ENCODE measurements at regions not wholly inside any gene's neighbourhood (a gene's known extent, or its start where the extent isn't known, plus 50 kb on each side); places are given as distances from the start of the nearest gene placed in this dataset.

DNA sequence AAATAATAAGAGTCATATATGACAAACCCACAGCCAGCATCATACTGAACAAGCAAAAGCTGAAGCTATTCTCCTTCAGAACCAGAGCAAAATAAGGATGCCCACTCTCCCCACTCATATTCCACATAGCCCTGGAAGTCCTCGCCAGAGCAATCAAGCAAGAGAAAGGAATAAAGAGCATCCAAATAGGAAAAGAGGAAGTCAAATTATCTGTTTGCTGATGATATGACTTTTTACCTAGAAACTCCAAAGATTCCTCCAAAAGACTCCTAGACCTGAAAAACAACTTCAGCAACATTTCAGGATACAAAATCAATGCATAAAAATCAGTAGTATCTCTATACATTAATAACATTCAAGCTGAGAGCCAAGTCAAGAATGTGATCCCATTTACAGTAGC is 217.5 kb downstream of the ABCC12 start:
- ATAC-seq: no peak
- Histone ChIP-seq H3K9me3 (no peaks in the 10 kb centered on the region), H3K4me1 (no peaks in the 10 kb centered on the region), H3K4me3 (no peak overlapping the region), H3K27me3 (no peaks in the 10 kb centered on the region), H3K36me3 (replicated peaks in 1 of 2; ENCODE audit: insufficient read depth in 1 of 2, low read depth in 2 of 2) (no peaks in the 10 kb centered on the region), H3K27ac (no peak overlapping the region)
- intact Hi-C loops (cut with DNase I): no loop called here
- TF ChIP-seq POLR2A (IDR thresholded peaks at IDR 0.05) (no peak), CTCF (IDR thresholded peaks at IDR 0.05) (no peak)
- WGBS, 2 donors: 76 to 95% methylated on average over 1 of the region's 1 CpG
- no peak for DNase-seq

GRCh38 chr16:47928008-47928407 is 227.8 kb downstream of the ABCC12 start:
- Histone ChIP-seq H3K27ac (no peak overlapping the region), H3K4me1 (no peaks in the 10 kb centered on the region), H3K4me3 (no peak overlapping the region), H3K27me3 (peaks cover 0 to 3% of the 10 kb centered on the region in 2 donors), H3K36me3 (replicated peaks in 1 of 2; ENCODE audit: insufficient read depth in 1 of 2, low read depth in 2 of 2) (no peaks in the 10 kb centered on the region), H3K9me3 (no peaks in the 10 kb centered on the region)
- 66 to 67% methylated on average over 9 of the region's 9 CpGs for WGBS, 2 donors
- no peak for DNase-seq
- ATAC-seq: no peak
- TF ChIP-seq POLR2A (IDR thresholded peaks at IDR 0.05) (no peak), CTCF (IDR thresholded peaks at IDR 0.05) (no peak)
- intact Hi-C loops (cut with DNase I): no loop called here

DNA sequence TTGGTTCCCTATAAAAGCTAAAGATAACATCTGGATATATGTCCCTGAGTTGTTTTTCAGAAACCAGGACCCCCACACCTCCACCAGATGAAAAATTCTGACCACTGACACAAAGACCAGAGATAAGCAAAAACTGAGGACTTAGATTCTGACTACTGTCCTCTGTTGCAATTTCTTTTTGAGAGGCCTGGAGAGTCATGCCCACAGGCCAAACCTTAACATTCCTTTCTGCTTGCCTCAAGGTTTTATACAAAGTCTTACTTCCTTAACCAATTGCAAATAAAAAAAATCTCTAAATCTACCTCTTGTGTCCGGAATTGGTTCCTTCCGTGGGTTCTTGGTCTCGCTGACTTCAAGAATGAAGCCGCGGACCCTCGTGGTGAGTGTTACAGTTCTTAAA is 228.5 kb downstream of the ABCC12 start:
- H3K27ac ChIP-seq: no peak overlapping the region
- H3K27me3 ChIP-seq: peaks cover 0 to 3% of the 10 kb centered on the region in 2 donors
- intact Hi-C loops (cut with DNase I): no loop called here
- H3K36me3 ChIP-seq (replicated peaks in 1 of 2; ENCODE audit: insufficient read depth in 1 of 2, low read depth in 2 of 2): no peaks in the 10 kb centered on the region
- no peaks in the 10 kb centered on the region for H3K9me3 ChIP-seq
- no peaks in the 10 kb centered on the region for H3K4me1 ChIP-seq
- ATAC-seq (no peak), DNase-seq (no peak)
- TF ChIP-seq POLR2A (IDR thresholded peaks at IDR 0.05) (no peak), CTCF (IDR thresholded peaks at IDR 0.05) (no peak)
- WGBS, 2 donors: 90% methylated on average over 6 of the region's 6 CpGs
- H3K4me3 ChIP-seq: no peak overlapping the region

DNA sequence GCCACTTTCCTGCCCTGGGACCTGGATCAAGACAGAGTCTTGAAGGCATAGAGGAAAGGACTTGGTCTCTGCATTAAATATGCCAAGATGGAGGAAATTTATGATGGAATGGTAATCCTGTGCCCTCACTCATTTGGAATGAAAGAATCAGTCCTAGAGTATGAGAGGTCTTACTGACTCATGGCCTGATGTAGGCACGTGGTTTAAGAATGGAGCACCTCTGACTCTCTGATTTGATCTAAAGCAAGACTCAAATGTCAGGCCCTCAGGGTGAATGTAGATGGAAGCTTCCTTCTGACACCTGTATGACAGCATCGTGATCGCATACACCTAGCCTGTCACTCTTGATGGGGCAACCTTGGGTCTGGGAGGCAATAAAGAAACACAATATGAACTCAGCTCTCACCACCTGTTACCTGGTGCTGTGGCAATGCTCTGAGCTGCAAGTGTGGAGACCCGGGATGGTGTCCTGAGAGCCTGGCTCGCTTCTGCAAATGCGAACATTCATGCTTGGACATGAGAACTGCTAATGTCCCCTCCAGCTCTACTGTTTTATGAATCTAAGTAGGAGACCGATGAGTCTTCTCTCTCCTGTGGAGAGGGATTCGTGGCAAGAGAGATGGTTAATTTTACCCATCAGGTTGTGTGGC is 229.9 kb downstream of the ABCC12 start:
- Histone ChIP-seq H3K9me3 (no peaks in the 10 kb centered on the region), H3K27ac (no peak overlapping the region), H3K4me3 (no peak overlapping the region), H3K4me1 (no peaks in the 10 kb centered on the region), H3K36me3 (replicated peaks in 1 of 2; ENCODE audit: insufficient read depth in 1 of 2, low read depth in 2 of 2) (no peaks in the 10 kb centered on the region), H3K27me3 (peaks cover 0 to 3% of the 10 kb centered on the region in 2 donors)
- intact Hi-C loops (cut with DNase I): no loop called here
- 81 to 89% methylated on average over 8 of the region's 8 CpGs for WGBS, 2 donors
- ATAC-seq (no peak), DNase-seq (no peak)
- TF ChIP-seq POLR2A (IDR thresholded peaks at IDR 0.05) (no peak), CTCF (IDR thresholded peaks at IDR 0.05) (no peak)

DNA sequence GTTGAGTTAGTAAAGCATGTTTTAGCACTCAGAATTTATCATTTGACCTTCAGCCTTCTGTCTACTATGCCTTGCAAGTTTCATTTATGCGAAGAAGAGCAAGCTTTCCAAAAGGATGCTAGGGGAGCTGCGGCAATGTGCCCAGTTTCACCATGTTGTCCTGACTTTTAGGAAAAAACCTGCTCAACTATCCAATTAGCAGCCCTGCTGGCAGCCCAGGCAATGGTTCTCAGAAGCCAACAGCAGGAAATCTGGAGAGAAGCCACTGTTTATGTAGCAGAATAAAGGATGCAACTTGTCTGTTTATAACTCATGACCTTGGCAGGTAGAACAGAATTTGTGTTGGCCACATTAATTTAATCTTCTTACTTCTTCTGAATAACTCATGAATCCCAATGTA is 230.8 kb downstream of the ABCC12 start:
- DNase-seq: no peak
- no peak for TF ChIP-seq CTCF (IDR thresholded peaks at IDR 0.05)
- Histone ChIP-seq H3K4me3 (no peak overlapping the region), H3K4me1 (no peaks in the 10 kb centered on the region), H3K36me3 (replicated peaks in 1 of 2; ENCODE audit: insufficient read depth in 1 of 2, low read depth in 2 of 2) (no peaks in the 10 kb centered on the region), H3K27me3 (peaks cover 0 to 3% of the 10 kb centered on the region in 2 donors), H3K27ac (no peak overlapping the region), H3K9me3 (no peaks in the 10 kb centered on the region)
- no peak for ATAC-seq
- intact Hi-C loops (cut with DNase I): no loop called here
- WGBS, 2 donors: 82 to 85% methylated on average over 2 of the region's 2 CpGs

Measured in body of pancreas (tissue), 4 donors.